HCT116 (cell line): ENCODE measurements at regions not wholly inside any gene's neighbourhood (a gene's known extent, or its start where the extent isn't known, plus 50 kb on each side); places are given as distances from the start of the nearest gene placed in this dataset.

Experiments
- CEBPB ChIP-seq: IDR thresholded peaks from 2 replicates; pipeline ENCODE4 v1.6.1; 2012; ENCODE audit warnings: low read depth
- EZH2 ChIP-seq: fragments of 200-600 bp; sonication (generic); IDR thresholded peaks from 2 replicates; pipeline ENCODE4 v1.6.1; 2017; ENCODE audit warnings: antibody characterized with exemption, mixed run types
- EZH2phosphoT487 ChIP-seq: fragments of 200-600 bp; IDR thresholded peaks from 2 replicates; pipeline ENCODE4 v1.6.1; 2018; ENCODE audit warnings: antibody characterized with exemption, borderline replicate concordance
- JUND ChIP-seq: IDR thresholded peaks from 2 replicates; pipeline ENCODE4 v1.6.1; 2012
- POLR2A ChIP-seq: IDR thresholded peaks from 2 replicates; pipeline ENCODE4 v1.7.0; 2011; ENCODE audit warnings: borderline replicate concordance; ENCODE audit not compliant: insufficient read depth, insufficient read length; ENCODE audit errors: extremely low read depth
- POLR2AphosphoS5 ChIP-seq: IDR thresholded peaks from 2 replicates; pipeline ENCODE4 v1.6.1; 2011; ENCODE audit warnings: mild to moderate bottlenecking, low read depth, low read length, moderate library complexity
- REST ChIP-seq: IDR thresholded peaks from 2 replicates; pipeline ENCODE4 v1.6.1; 2012; ENCODE audit warnings: low read depth
- SIN3A ChIP-seq: IDR thresholded peaks from 2 replicates; pipeline ENCODE4 v1.6.1; 2012; ENCODE audit warnings: low read depth
- SP1 ChIP-seq: IDR thresholded peaks from 2 replicates; pipeline ENCODE4 v1.6.1; 2012; ENCODE audit warnings: low read depth
- SRF ChIP-seq: IDR thresholded peaks from 2 replicates; pipeline ENCODE4 v1.6.1; 2012; ENCODE audit warnings: low read depth
- TCF7L2 ChIP-seq: IDR thresholded peaks from 2 replicates; pipeline ENCODE4 v1.7.0; 2011; ENCODE audit warnings: borderline replicate concordance, inconsistent platforms; ENCODE audit not compliant: insufficient read depth, insufficient read length; ENCODE audit errors: extremely low read depth
- YY1 ChIP-seq: IDR thresholded peaks from 2 replicates; pipeline ENCODE4 v1.6.1; 2011; ENCODE audit warnings: low read length, low read depth, moderate library complexity, mild to moderate bottlenecking; ENCODE audit not compliant: insufficient replicate concordance; ENCODE audit errors: extremely low read depth
- TF ChIP-seq, protein P1 (sequence below), 3 experiments: fragments of 200-600 bp in 1 of 3; sonication (generic) in 1 of 3; IDR thresholded peaks in 2 of 3; conservative IDR thresholded peaks in 1 of 3; 2 replicates each; pipeline ENCODE4 v1.5.1; 2012 to 2017; ENCODE audit warnings: low read depth in 2 of 3, low read length in 2 of 3, antibody characterized with exemption in 1 of 3, borderline replicate concordance in 1 of 3, control low read depth in 1 of 3, mild to moderate bottlenecking in 1 of 3, mixed read lengths in 1 of 3, mixed run types in 1 of 3, moderate library complexity in 1 of 3; ENCODE audit not compliant: insufficient read depth in 1 of 3
- TF ChIP-seq, protein P2 (sequence below): IDR thresholded peaks from 2 replicates; pipeline ENCODE4 v1.6.1; 2011; ENCODE audit warnings: mild to moderate bottlenecking, low read length, moderate library complexity; ENCODE audit not compliant: insufficient replicate concordance; ENCODE audit errors: extremely low read depth

GRCh38 chr16:61233713-61234112, 802.5 kb downstream of the CDH8 start:
- TF ChIP-seq, protein P1, sequence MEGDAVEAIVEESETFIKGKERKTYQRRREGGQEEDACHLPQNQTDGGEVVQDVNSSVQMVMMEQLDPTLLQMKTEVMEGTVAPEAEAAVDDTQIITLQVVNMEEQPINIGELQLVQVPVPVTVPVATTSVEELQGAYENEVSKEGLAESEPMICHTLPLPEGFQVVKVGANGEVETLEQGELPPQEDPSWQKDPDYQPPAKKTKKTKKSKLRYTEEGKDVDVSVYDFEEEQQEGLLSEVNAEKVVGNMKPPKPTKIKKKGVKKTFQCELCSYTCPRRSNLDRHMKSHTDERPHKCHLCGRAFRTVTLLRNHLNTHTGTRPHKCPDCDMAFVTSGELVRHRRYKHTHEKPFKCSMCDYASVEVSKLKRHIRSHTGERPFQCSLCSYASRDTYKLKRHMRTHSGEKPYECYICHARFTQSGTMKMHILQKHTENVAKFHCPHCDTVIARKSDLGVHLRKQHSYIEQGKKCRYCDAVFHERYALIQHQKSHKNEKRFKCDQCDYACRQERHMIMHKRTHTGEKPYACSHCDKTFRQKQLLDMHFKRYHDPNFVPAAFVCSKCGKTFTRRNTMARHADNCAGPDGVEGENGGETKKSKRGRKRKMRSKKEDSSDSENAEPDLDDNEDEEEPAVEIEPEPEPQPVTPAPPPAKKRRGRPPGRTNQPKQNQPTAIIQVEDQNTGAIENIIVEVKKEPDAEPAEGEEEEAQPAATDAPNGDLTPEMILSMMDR (IDR thresholded peaks at IDR 0.05 in 2 of 3, conservative IDR thresholded peaks at IDR 0.05 in 1 of 3; ENCODE audit: borderline replicate concordance in 1 of 3, insufficient read depth in 1 of 3, low read depth in 2 of 3, low read length in 2 of 3), result no peak
- TF ChIP-seq JUND (no peak), TCF7L2 (no peak), POLR2A (no peak), POLR2AphosphoS5 (no peak), REST (no peak), CEBPB (no peak), EZH2phosphoT487 (no peak), SP1 (no peak), EZH2 (no peak), YY1 (no peak), SIN3A (no peak), SRF (no peak)
- TF ChIP-seq, protein P2, sequence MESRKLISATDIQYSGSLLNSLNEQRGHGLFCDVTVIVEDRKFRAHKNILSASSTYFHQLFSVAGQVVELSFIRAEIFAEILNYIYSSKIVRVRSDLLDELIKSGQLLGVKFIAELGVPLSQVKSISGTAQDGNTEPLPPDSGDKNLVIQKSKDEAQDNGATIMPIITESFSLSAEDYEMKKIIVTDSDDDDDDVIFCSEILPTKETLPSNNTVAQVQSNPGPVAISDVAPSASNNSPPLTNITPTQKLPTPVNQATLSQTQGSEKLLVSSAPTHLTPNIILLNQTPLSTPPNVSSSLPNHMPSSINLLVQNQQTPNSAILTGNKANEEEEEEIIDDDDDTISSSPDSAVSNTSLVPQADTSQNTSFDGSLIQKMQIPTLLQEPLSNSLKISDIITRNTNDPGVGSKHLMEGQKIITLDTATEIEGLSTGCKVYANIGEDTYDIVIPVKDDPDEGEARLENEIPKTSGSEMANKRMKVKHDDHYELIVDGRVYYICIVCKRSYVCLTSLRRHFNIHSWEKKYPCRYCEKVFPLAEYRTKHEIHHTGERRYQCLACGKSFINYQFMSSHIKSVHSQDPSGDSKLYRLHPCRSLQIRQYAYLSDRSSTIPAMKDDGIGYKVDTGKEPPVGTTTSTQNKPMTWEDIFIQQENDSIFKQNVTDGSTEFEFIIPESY, result no peak
